HEK293 (cell line): ENCODE measurements at regions not wholly inside any gene's neighbourhood (a gene's known extent, or its start where the extent isn't known, plus 50 kb on each side); places are given as distances from the start of the nearest gene placed in this dataset.
A peak's percentile ranks its signal among the peaks of the same experiment; 100 is the strongest.

Source experiments
- CTCF ChIA-PET: fragments of 350-600 bp; formaldehyde crosslinking; extraction: SDS; loops from one replicate; lab custom pipeline; 2021; ENCODE audit warnings: antibody characterized with exemption; lab: Yijun Ruan, JAX
- POLR2A ChIA-PET: fragments of 300-600 bp; formaldehyde crosslinking; extraction: SDS; loops from one replicate; lab custom pipeline; 2020; ENCODE audit warnings: antibody characterized with exemption, inconsistent platforms; lab: Yijun Ruan, JAX
- H3K27ac ChIP-seq: fragments of 200-500 bp; sonication (Bioruptor generic); 2 replicates; pipeline ENCODE4 v1.5.1; 2014; ENCODE audit warnings: low read depth, low read length, control low read depth, inconsistent platforms; ENCODE audit errors: extremely low read depth
- H3K36me3 ChIP-seq, 2 experiments: fragments of 200-500 bp in 1 of 2; sonication (Bioruptor generic) in 1 of 2; 1 replicate in 1 of 2; 2 replicates in 1 of 2; pipeline ENCODE4 v1.5.1; 2014 to 2017; ENCODE audit warnings: inconsistent platforms in 2 of 2, low read length in 2 of 2; ENCODE audit not compliant: control insufficient read depth in 2 of 2, insufficient read depth in 1 of 2
- H3K4me1 ChIP-seq: fragments of 200-500 bp; sonication (Bioruptor generic); 2 replicates; pipeline ENCODE4 v1.5.1; 2014; ENCODE audit warnings: mild to moderate bottlenecking, low read length, inconsistent platforms; ENCODE audit not compliant: control insufficient read depth, insufficient read depth
- H3K4me3 ChIP-seq: 2 replicates; pipeline ENCODE4 v1.5.1; 2011; ENCODE audit warnings: low read depth, mild to moderate bottlenecking, control low read depth, low read length, moderate library complexity
- H3K9me3 ChIP-seq: fragments of 200-500 bp; sonication (Bioruptor generic); 2 replicates; pipeline ENCODE4 v1.5.1; 2014; ENCODE audit warnings: low read depth, low read length, inconsistent platforms; ENCODE audit not compliant: control insufficient read depth, insufficient read depth
- ELK4 ChIP-seq: IDR thresholded peaks from 2 replicates; pipeline ENCODE4 v1.6.1; 2011; ENCODE audit warnings: mild to moderate bottlenecking, low read depth, low read length, borderline replicate concordance
- FEZF1 ChIP-seq: fragments of 450-650 bp; formaldehyde crosslinking; IDR thresholded peaks from 2 replicates; pipeline ENCODE4 v1.5.1; 2016; ENCODE audit warnings: missing biosample characterization, missing genetic modification characterization
- GFI1B ChIP-seq: fragments of 450-650 bp; formaldehyde crosslinking; IDR thresholded peaks from 2 replicates; pipeline ENCODE4 v1.5.1; 2016; ENCODE audit warnings: missing biosample characterization, missing genetic modification characterization
- IKZF3 ChIP-seq: fragments of 450-650 bp; IDR thresholded peaks from 2 replicates; pipeline ENCODE4 v1.5.0; 2018; ENCODE audit warnings: missing biosample characterization, mild to moderate bottlenecking, missing genetic modification characterization, moderate library complexity
- KLF9 ChIP-seq: fragments of 450-650 bp; formaldehyde crosslinking; IDR thresholded peaks from 2 replicates; pipeline ENCODE4 v1.5.1; 2016; ENCODE audit warnings: missing biosample characterization, missing genetic modification characterization, low read depth
- PATZ1 ChIP-seq: fragments of 450-650 bp; formaldehyde crosslinking; IDR thresholded peaks from 2 replicates; pipeline ENCODE4 v1.5.1; 2016; ENCODE audit warnings: missing biosample characterization, missing genetic modification characterization
- SP7 ChIP-seq: fragments of 450-650 bp; formaldehyde crosslinking; IDR thresholded peaks from 2 replicates; pipeline ENCODE4 v1.5.1; 2016; ENCODE audit warnings: missing biosample characterization, missing genetic modification characterization
- TSHZ1 ChIP-seq: fragments of 450-650 bp; formaldehyde crosslinking; IDR thresholded peaks from 2 replicates; pipeline ENCODE4 v1.5.1; 2016; ENCODE audit warnings: missing biosample characterization, missing genetic modification characterization, borderline replicate concordance
- ZBTB1 ChIP-seq: fragments of 450-650 bp; formaldehyde crosslinking; IDR thresholded peaks from 2 replicates; pipeline ENCODE4 v1.5.1; 2016; ENCODE audit warnings: missing biosample characterization, missing genetic modification characterization
- ZBTB17 ChIP-seq: fragments of 450-650 bp; formaldehyde crosslinking; IDR thresholded peaks from 2 replicates; pipeline ENCODE4 v1.5.1; 2016; ENCODE audit warnings: missing biosample characterization, missing genetic modification characterization
- ZEB2 ChIP-seq: fragments of 450-650 bp; formaldehyde crosslinking; IDR thresholded peaks from 2 replicates; pipeline ENCODE4 v1.5.1; 2016; ENCODE audit warnings: missing biosample characterization, missing genetic modification characterization
- ZFP37 ChIP-seq: fragments of 450-650 bp; formaldehyde crosslinking; IDR thresholded peaks from 2 replicates; pipeline ENCODE4 v1.5.1; 2016; ENCODE audit warnings: missing biosample characterization, missing genetic modification characterization
- ZNF155 ChIP-seq: fragments of 450-650 bp; formaldehyde crosslinking; IDR thresholded peaks from 2 replicates; pipeline ENCODE4 v1.5.1; 2016; ENCODE audit warnings: missing biosample characterization, missing genetic modification characterization
- ZNF214 ChIP-seq: fragments of 450-650 bp; formaldehyde crosslinking; IDR thresholded peaks from 2 replicates; pipeline ENCODE4 v1.5.1; 2017; ENCODE audit warnings: missing biosample characterization, mild to moderate bottlenecking, missing genetic modification characterization, borderline replicate concordance
- ZNF24 ChIP-seq: fragments of 450-650 bp; formaldehyde crosslinking; IDR thresholded peaks from 2 replicates; pipeline ENCODE4 v1.5.1; 2016; ENCODE audit warnings: missing biosample characterization, missing genetic modification characterization
- ZNF324 ChIP-seq: fragments of 450-650 bp; formaldehyde crosslinking; IDR thresholded peaks from 2 replicates; pipeline ENCODE4 v1.5.1; 2016; ENCODE audit warnings: missing biosample characterization, missing genetic modification characterization
- ZNF426 ChIP-seq: fragments of 450-650 bp; formaldehyde crosslinking; IDR thresholded peaks from 2 replicates; pipeline ENCODE4 v1.5.1; 2017; ENCODE audit warnings: missing biosample characterization, missing genetic modification characterization, mild to moderate bottlenecking, inconsistent platforms, moderate library complexity
- ZNF473 ChIP-seq: fragments of 450-650 bp; formaldehyde crosslinking; IDR thresholded peaks from 2 replicates; pipeline ENCODE4 v1.5.1; 2017; ENCODE audit warnings: missing biosample characterization, missing genetic modification characterization
- ZNF48 ChIP-seq: fragments of 450-650 bp; formaldehyde crosslinking; IDR thresholded peaks from 2 replicates; pipeline ENCODE4 v1.5.1; 2016; ENCODE audit warnings: missing biosample characterization, missing genetic modification characterization
- ZNF510 ChIP-seq: fragments of 450-650 bp; formaldehyde crosslinking; IDR thresholded peaks from 2 replicates; pipeline ENCODE4 v1.5.1; 2018; ENCODE audit warnings: mild to moderate bottlenecking, missing genetic modification characterization, missing biosample characterization; ENCODE audit not compliant: insufficient replicate concordance
- ZNF521 ChIP-seq: fragments of 450-650 bp; formaldehyde crosslinking; IDR thresholded peaks from 2 replicates; pipeline ENCODE4 v1.5.1; 2017; ENCODE audit warnings: missing biosample characterization, mild to moderate bottlenecking, missing genetic modification characterization
- ZNF548 ChIP-seq: fragments of 450-650 bp; formaldehyde crosslinking; IDR thresholded peaks from 2 replicates; pipeline ENCODE4 v1.5.1; 2016; ENCODE audit warnings: missing biosample characterization, missing genetic modification characterization
- ZNF624 ChIP-seq: fragments of 450-650 bp; formaldehyde crosslinking; IDR thresholded peaks from 2 replicates; pipeline ENCODE4 v1.5.1; 2017; ENCODE audit warnings: missing biosample characterization, missing genetic modification characterization
- ZNF629 ChIP-seq: fragments of 450-650 bp; formaldehyde crosslinking; IDR thresholded peaks from 2 replicates; pipeline ENCODE4 v1.5.1; 2017; ENCODE audit warnings: missing biosample characterization, missing genetic modification characterization
- ZNF747 ChIP-seq: fragments of 450-650 bp; formaldehyde crosslinking; IDR thresholded peaks from 2 replicates; pipeline ENCODE4 v1.5.1; 2016; ENCODE audit warnings: missing biosample characterization, missing genetic modification characterization
- ZNF792 ChIP-seq: fragments of 450-650 bp; formaldehyde crosslinking; IDR thresholded peaks from 2 replicates; pipeline ENCODE4 v1.5.1; 2016; ENCODE audit warnings: missing biosample characterization, missing genetic modification characterization
- TF ChIP-seq, protein P1 (sequence below): fragments of 450-650 bp; formaldehyde crosslinking; IDR thresholded peaks from 2 replicates; pipeline ENCODE4 v1.5.1; 2016; ENCODE audit warnings: missing biosample characterization, missing genetic modification characterization

- no peak for TF ChIP-seq ZNF521 (tag by site-specific recombination)
- no peak for TF ChIP-seq ZNF155 (tag by site-specific recombination)
- TF ChIP-seq ZNF548 (tag by site-specific recombination) = no peak
- no peak for TF ChIP-seq KLF9 (tag by site-specific recombination)
- TF ChIP-seq FEZF1 (tag by site-specific recombination) = no peak
- no peak for TF ChIP-seq ZNF747
- no peak for TF ChIP-seq ZNF624 (tag by site-specific recombination)
- TF ChIP-seq ZNF324 = no peak
- no peak for TF ChIP-seq ZNF426 (tag by site-specific recombination)
- TF ChIP-seq ZNF792 (tag by site-specific recombination) = no peak
- TF ChIP-seq ZNF510 (tag by site-specific recombination) = peak; percentile 69
- no peak for TF ChIP-seq ZNF473 (tag by site-specific recombination)
- no peak for TF ChIP-seq PATZ1
- no peak for TF ChIP-seq ELK4
- TF ChIP-seq IKZF3 (tag by site-specific recombination) = no peak
- TF ChIP-seq GFI1B = no peak
- TF ChIP-seq ZEB2 = no peak
- peak; percentile 47 for TF ChIP-seq SP7 (tag by site-specific recombination)
- TF ChIP-seq ZNF214 (tag by site-specific recombination) = no peak
- TF ChIP-seq ZNF48 (tag by site-specific recombination) = no peak
- no peak for TF ChIP-seq ZNF24 (tag by site-specific recombination)
- TF ChIP-seq, protein P1, sequence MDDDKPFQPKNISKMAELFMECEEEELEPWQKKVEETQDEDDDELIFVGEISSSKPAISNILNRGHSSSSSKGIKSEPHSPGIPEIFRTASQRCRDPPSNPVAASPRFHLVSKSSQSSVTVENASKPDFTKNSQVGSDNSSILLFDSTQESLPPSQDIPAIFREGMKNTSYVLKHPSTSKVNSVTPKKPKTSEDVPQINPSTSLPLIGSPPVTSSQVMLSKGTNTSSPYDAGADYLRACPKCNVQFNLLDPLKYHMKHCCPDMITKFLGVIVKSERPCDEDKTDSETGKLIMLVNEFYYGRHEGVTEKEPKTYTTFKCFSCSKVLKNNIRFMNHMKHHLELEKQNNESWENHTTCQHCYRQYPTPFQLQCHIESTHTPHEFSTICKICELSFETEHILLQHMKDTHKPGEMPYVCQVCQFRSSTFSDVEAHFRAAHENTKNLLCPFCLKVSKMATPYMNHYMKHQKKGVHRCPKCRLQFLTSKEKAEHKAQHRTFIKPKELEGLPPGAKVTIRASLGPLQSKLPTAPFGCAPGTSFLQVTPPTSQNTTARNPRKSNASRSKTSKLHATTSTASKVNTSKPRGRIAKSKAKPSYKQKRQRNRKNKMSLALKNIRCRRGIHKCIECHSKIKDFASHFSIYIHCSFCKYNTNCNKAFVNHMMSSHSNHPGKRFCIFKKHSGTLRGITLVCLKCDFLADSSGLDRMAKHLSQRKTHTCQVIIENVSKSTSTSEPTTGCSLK (tag by site-specific recombination) = no peak
- TF ChIP-seq ZBTB17 (tag by site-specific recombination) = peak; percentile 32; the same call in 1 of the 2 replicates
- TF ChIP-seq ZBTB1 (tag by site-specific recombination) = no peak
- no peak for TF ChIP-seq TSHZ1 (tag by site-specific recombination)
- TF ChIP-seq ZNF629 (tag by site-specific recombination) = 0 out of 2 replicates have a peak, but pooled peaks have one; percentile 31
- TF ChIP-seq ZFP37 (tag by site-specific recombination) = no peak
- Histone ChIP-seq H3K36me3 (no peaks in the 10 kb centered on the region), H3K4me3 (no peak overlapping the region), H3K9me3 (no peaks in the 10 kb centered on the region), H3K27ac (peak overlapping the region; percentile 3; the same call in 1 of the 2 replicates), H3K4me1 (no peaks in the 10 kb centered on the region)
- ChIA-PET CTCF (no interaction called here), POLR2A (no interaction called here)
Measured at GRCh38 chr4:19776021-19776459, 475.7 kb upstream of the SLIT2 start.
